HepG2 (cell line): ENCODE measurements at regions not wholly inside any gene's neighbourhood (a gene's known extent, or its start where the extent isn't known, plus 50 kb on each side); places are given as distances from the start of the nearest gene placed in this dataset.

Experiments
- ATAC-seq: fragments of 200-7000 bp; cut with Tn5 transposase; 3 replicates; pipeline ENCODE4 v1.9.1; 2020; ENCODE audit warnings: mild to moderate bottlenecking, moderate library complexity
- BruUV-seq: library from RNA; stranded (reverse); fragments of 400-500 nt; replicated peaks from 2 replicates; lab custom pipeline; 2021; lab: Mats Ljungman, UMichigan
- CTCF ChIA-PET: fragments of 300-600 bp; formaldehyde crosslinking; extraction: SDS; loops from one replicate; lab custom pipeline; 2021; ENCODE audit warnings: low total read pairs, inconsistent platforms, low intra/inter-chr PET ratio; lab: Yijun Ruan, JAX
- POLR2A ChIA-PET: fragments of 350-600 bp; sonication (Branson Sonifier 250); formaldehyde crosslinking; loops from one replicate; lab custom pipeline; 2020; ENCODE audit warnings: antibody characterized with exemption, inconsistent platforms; lab: Yijun Ruan, JAX
- DNase-seq: peaks from one replicate; pipeline ENCODE4 v3.0.0-alpha.2; 2015; ENCODE audit warnings: low spot score
- FAIRE-seq: peaks from 3 replicates; lab custom pipeline; 2011; peaks lifted over from hg19 to GRCh38; lab: Jason Lieb, UNC
- H2AFZ ChIP-seq: one replicate; pipeline ENCODE4 v1.6.1; 2011; ENCODE audit warnings: low read length, inconsistent platforms
- H3K27ac ChIP-seq: fragments of 300-600 bp; 3 replicates; pipeline ENCODE4 v1.8.0; 2011; ENCODE audit warnings: mixed run types, mild to moderate bottlenecking, mixed read lengths, low read length, inconsistent platforms; ENCODE audit not compliant: insufficient read depth; ENCODE audit errors: extremely low read length
- H3K27me3 ChIP-seq, 2 experiments: fragments of 200-600 bp in 1 of 2; 2 replicates in 1 of 2; 3 replicates in 1 of 2; pipeline versions ENCODE4 v1.6.0 to v1.8.0; 2011; ENCODE audit warnings: low read length in 2 of 2, mild to moderate bottlenecking in 2 of 2, moderate library complexity in 2 of 2, inconsistent platforms in 1 of 2; ENCODE audit not compliant: insufficient read depth in 2 of 2, control insufficient read depth in 1 of 2
- H3K36me3 ChIP-seq, 2 experiments: fragments of 200-600 bp in 1 of 2; replicated peaks in 1 of 2; 2 replicates in 1 of 2; 3 replicates in 1 of 2; pipeline versions ENCODE4 v1.5.1 to v1.8.0; 2011; ENCODE audit warnings: low read length in 2 of 2, inconsistent platforms in 1 of 2; ENCODE audit not compliant: insufficient read depth in 2 of 2, control insufficient read depth in 1 of 2
- H3K4me1 ChIP-seq: 2 replicates; pipeline ENCODE4 v1.5.1; 2012; ENCODE audit warnings: low read length, inconsistent platforms; ENCODE audit not compliant: insufficient read depth
- H3K4me2 ChIP-seq: 2 replicates; pipeline ENCODE4 v1.6.0; 2011; ENCODE audit warnings: low read depth, low read length, inconsistent platforms
- H3K4me3 ChIP-seq, 3 experiments: fragments of 200-600 bp in 1 of 3; sonication (generic), shearing (Covaris generic) in 1 of 3; replicated peaks in 1 of 3; 2 replicates each; pipeline ENCODE4 v1.5.1; 2011 to 2016; ENCODE audit warnings: low read length in 3 of 3, inconsistent platforms in 2 of 3, low read depth in 2 of 3, mild to moderate bottlenecking in 2 of 3, control low read depth in 1 of 3, mixed read lengths in 1 of 3; ENCODE audit not compliant: insufficient read depth in 1 of 3
- H3K79me2 ChIP-seq: one replicate; pipeline ENCODE4 v1.6.1; 2011; ENCODE audit warnings: low read length, inconsistent platforms; ENCODE audit not compliant: insufficient read depth
- H3K9ac ChIP-seq: 2 replicates; pipeline ENCODE4 v1.6.0; 2011; ENCODE audit warnings: mild to moderate bottlenecking, low read depth, low read length, inconsistent platforms; ENCODE audit not compliant: insufficient read depth
- H3K9me3 ChIP-seq: 2 replicates; pipeline ENCODE4 v1.5.1; 2012; ENCODE audit warnings: mild to moderate bottlenecking, low read length
- H4K20me1 ChIP-seq: 2 replicates; pipeline ENCODE4 v1.6.0; 2011; ENCODE audit warnings: inconsistent platforms, mild to moderate bottlenecking, low read length, moderate library complexity; ENCODE audit not compliant: insufficient read depth
- FOXK2 ChIP-seq: fragments of 450-650 bp; IDR thresholded peaks from 2 replicates; pipeline ENCODE4 v1.6.1; 2016
- HIVEP1 ChIP-seq: sonication (generic); formaldehyde crosslinking; IDR thresholded peaks from 2 replicates; pipeline ENCODE4 v1.4.0; 2020; ENCODE audit warnings: mild to moderate bottlenecking, missing genetic modification reagents
- HMGXB4 ChIP-seq, 2 experiments: sonication (generic) in 1 of 2; formaldehyde crosslinking in 1 of 2; IDR thresholded peaks; 2 replicates each; pipeline versions ENCODE4 v1.4.0 to v1.6.1; 2018 to 2020; ENCODE audit warnings: missing genetic modification reagents in 2 of 2, borderline replicate concordance in 1 of 2, low read depth in 1 of 2, mild to moderate bottlenecking in 1 of 2, missing biosample characterization in 1 of 2
- KDM6A ChIP-seq: IDR thresholded peaks from 2 replicates; pipeline ENCODE4 v1.6.1; 2016; ENCODE audit warnings: low read depth
- RELA ChIP-seq: sonication (generic); formaldehyde crosslinking; IDR thresholded peaks from 2 replicates; pipeline ENCODE4 v1.4.0; 2020; ENCODE audit warnings: missing genetic modification reagents
- ZBTB20 ChIP-seq: sonication (generic); formaldehyde crosslinking; IDR thresholded peaks from 2 replicates; pipeline ENCODE4 v1.8.1; 2023; ENCODE audit warnings: missing genetic modification reagents, low read depth, mild to moderate bottlenecking, borderline replicate concordance
- ZFP82 ChIP-seq: sonication (generic); formaldehyde crosslinking; IDR thresholded peaks from 2 replicates; pipeline ENCODE4 v1.5.1; 2020; ENCODE audit warnings: mild to moderate bottlenecking, missing genetic modification reagents, borderline replicate concordance
- ZNF367 ChIP-seq: sonication (generic); formaldehyde crosslinking; IDR thresholded peaks from 2 replicates; pipeline ENCODE4 v1.4.0; 2020; ENCODE audit warnings: missing genetic modification reagents, borderline replicate concordance
- ZNF546 ChIP-seq: sonication (generic); formaldehyde crosslinking; conservative IDR thresholded peaks from 2 replicates; pipeline ENCODE4 v1.8.1; 2023; ENCODE audit warnings: mild to moderate bottlenecking, missing genetic modification reagents
- ZNF777 ChIP-seq: sonication (generic); formaldehyde crosslinking; IDR thresholded peaks from 2 replicates; pipeline ENCODE4 v1.4.0; 2020; ENCODE audit warnings: missing genetic modification reagents
- WGBS: methylation state at CpG from one replicate; pipeline ENCODE4 v1.1.6; 2017; ENCODE audit warnings: low lambda C conversion rate; 5-methylcytosine and 5-hydroxymethylcytosine counted together
- in situ Hi-C: cut with HindIII; loops from 2 replicates; pipeline ENCODE4 v1.10.0; 2017; ENCODE audit warnings: low pct_unique_long_range_greater_than_20kb; ENCODE audit not compliant: extremely low pct_ligation_motif_present
- intact Hi-C: fragments of 100-400 bp; cut with micrococcal nuclease; formaldehyde crosslinking; loops from one replicate; pipeline ENCODE4 v1.10.0; 2022; ENCODE audit not compliant: unreplicated experiment

GRCh38 chr6:140401761-140402160 is 1027.3 kb upstream of the CITED2 start:
- no peak for ATAC-seq
- Histone ChIP-seq H3K4me2 (no peak overlapping the region), H3K79me2 (no peaks in the 10 kb centered on the region), H3K9me3 (peaks cover 23% of the 10 kb centered on the region), H3K27ac (no peak overlapping the region), H3K27me3 (no peaks in the 10 kb centered on the region), H3K4me1 (no peaks in the 10 kb centered on the region), H3K4me3 (no peak overlapping the region), H2AFZ (no peak overlapping the region), H4K20me1 (no peaks in the 10 kb centered on the region), H3K9ac (no peak overlapping the region), H3K36me3 (no peaks in the 10 kb centered on the region)
- DNase-seq, result no peak
- in situ Hi-C loops, result no loop called here
- intact Hi-C loops, result no loop called here
- BruUV-seq, result no TSS peak
- TF ChIP-seq HIVEP1 (CRISPR knock-in tag), result no peak
- no peak for TF ChIP-seq ZNF367 (CRISPR knock-in tag)
- no peak for TF ChIP-seq ZNF777 (CRISPR knock-in tag)
- no peak for TF ChIP-seq ZFP82 (CRISPR knock-in tag)
- TF ChIP-seq FOXK2, result no peak
- no peak for TF ChIP-seq ZNF546 (CRISPR knock-in tag)
- TF ChIP-seq HMGXB4 (CRISPR knock-in tag; IDR thresholded peaks at IDR 0.05; ENCODE audit: borderline replicate concordance in 1 of 2, low read depth in 1 of 2), result no peak
- no peak for TF ChIP-seq RELA
- TF ChIP-seq KDM6A (CRISPR knock-in tag), result no peak
- no peak for TF ChIP-seq ZBTB20 (CRISPR knock-in tag)
- 3% methylated on average over 1 of the region's 1 CpG for WGBS
- ChIA-PET POLR2A (no interaction called here), CTCF (no interaction called here)
- FAIRE-seq, result no peak
